Epithelial cell of prostate (primary cell): ENCODE measurements at regions not wholly inside any gene's neighbourhood (a gene's known extent, or its start where the extent isn't known, plus 50 kb on each side); places are given as distances from the start of the nearest gene placed in this dataset.
"Not testable (repeated sequence)": the region's sequence is repeated elsewhere in the genome, so short reads cannot be mapped to it uniquely, and the experiment has no call there.

Experiments used
- DNase-seq: peaks from one replicate; pipeline ENCODE4 v3.0.0-alpha.2; 2011; ENCODE audit warnings: low read depth, low spot score
- H3K27ac ChIP-seq: fragments of 450-650 bp; 2 replicates; pipeline ENCODE4 v1.5.1; 2017; ENCODE audit warnings: mild to moderate bottlenecking

- DNase-seq = no peak
- H3K27ac ChIP-seq = peak overlapping the region; percentile 20
These were observed 98.5 kb upstream of the SLC25A33 start for GRCh38 chr1:9440763-9441194.

DNA sequence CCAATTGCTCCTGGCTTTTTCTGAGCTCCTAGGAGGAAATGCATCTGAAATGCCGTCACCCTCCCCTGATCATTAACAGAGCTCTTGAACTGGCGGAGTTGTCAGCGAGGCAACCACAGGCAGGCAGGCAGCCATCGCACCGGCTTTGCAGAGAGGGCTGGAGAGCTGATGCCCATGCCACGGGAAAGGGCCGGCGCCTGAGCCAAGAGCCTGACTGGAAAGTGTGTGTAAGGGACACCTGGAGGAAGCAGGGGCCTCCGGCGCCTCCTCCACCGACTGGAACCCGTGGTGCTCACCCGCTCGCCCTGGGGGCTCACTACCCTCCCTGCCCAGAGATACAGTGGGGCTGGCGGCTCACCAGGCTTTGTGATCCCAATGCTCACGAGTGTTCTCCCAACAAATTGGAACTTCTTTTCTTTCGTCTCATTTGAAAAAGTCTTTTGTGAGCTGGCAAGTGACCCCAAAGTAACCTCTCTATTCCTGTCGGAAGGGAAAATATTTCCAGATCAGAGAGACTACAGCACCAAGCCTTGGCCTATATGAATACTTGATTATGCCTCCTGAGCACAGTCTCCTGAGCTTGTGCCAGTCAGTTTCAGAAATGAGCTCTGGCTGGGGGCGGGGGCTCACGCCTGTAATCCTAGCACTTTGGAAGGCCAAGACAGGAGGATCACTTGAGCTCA is 97.7 kb upstream of the SLC25A33 start:
- H3K27ac ChIP-seq = peak overlapping the region; percentile 20
- DNase-seq = no peak

DNA sequence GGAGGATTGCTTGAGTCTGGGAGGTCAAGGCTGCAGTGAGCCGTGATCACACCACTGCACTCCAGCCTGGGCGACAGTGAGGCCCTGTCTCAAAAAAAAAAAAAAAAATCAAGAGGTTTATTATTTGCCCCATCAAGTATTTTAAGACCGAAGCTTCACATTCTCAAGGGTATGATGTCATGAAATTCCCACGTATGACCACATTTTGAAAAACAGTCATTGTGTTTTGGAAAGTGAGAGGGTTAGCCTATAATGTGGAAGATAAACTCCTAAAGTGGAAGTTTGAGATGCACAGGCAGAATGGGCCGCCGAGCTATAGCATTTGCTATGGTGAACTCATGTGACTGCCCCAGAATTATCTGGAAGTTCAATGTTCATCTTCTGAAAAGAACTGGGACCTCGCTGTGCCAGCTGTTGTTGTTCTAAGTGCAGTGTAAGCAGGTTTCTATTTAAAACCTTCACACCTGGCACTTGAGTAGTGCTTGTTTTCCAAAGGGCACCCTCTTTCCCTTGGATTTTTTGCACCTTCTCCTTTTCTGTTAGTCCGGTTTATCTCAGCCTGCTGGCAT is 96.9 kb upstream of the SLC25A33 start:
- H3K27ac ChIP-seq = no peak overlapping the region
- DNase-seq = no peak

DNA sequence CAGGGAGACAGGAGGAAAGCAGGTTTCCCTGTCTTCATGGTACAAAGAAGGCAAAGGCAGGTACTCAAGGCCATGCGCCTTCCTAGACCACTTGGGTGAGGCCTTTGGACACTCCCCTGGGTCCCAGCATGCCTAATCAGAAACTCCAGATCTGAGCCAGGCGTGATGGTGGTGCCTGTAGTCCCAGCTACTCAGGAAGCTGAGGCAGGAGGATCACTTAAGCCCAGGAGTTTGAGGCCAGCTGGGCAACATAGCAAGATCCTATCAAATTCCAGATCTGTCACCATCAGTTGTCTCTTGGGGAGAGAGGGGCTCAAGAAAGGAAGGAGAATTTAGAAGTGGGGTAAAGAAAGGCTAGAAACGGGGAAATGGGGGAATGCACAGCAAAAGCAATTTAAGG is 96.3 kb upstream of the SLC25A33 start:
- no peak overlapping the region for H3K27ac ChIP-seq
- no peak for DNase-seq

GRCh38 chr1:9443913-9444445 is 95.3 kb upstream of the SLC25A33 start:
- DNase-seq = no peak
- peak overlapping the region; percentile 76 for H3K27ac ChIP-seq

- DNase-seq = no peak
- H3K27ac ChIP-seq = peak overlapping the region; percentile 76
These were observed 94.7 kb upstream of the SLC25A33 start for GRCh38 chr1:9444532-9444931.

GRCh38 chr1:9445081-9445480 is 94.2 kb upstream of the SLC25A33 start:
- not testable (repeated sequence) for DNase-seq
- H3K27ac ChIP-seq = peak overlapping the region; percentile 76

- DNase-seq = no peak
- peak overlapping the region; percentile 76 for H3K27ac ChIP-seq
These were observed 91.9 kb upstream of the SLC25A33 start for GRCh38 chr1:9447215-9447960.

GRCh38 chr1:9448132-9449109 is 90.8 kb upstream of the SLC25A33 start:
- no peak overlapping the region for H3K27ac ChIP-seq
- no peak for DNase-seq

DNA sequence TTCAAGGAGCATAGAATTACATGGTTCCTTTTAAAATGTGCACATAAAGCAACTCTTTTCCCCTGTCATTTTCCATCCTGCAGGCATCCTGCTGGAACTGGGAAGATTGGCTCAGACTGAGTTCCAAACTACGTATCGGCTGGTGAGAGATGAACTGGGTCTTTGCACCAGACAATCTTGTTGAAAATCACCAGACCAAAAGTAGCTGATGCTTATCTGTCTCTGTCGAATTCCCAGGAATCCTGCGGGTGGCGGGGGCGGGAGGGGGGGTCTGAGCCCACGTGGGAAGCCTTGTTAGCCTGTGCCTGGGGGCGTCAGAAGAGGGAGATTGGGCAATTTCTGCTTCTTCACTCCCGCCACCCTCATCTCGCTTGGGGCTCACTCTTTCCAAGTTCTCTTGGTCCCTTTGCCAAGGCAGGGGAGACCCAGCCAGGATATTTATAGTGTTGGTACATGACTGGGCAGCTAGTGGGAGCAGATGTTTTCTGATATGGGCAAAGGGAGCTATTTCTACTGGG is 90.1 kb upstream of the SLC25A33 start:
- DNase-seq = no peak

DNA sequence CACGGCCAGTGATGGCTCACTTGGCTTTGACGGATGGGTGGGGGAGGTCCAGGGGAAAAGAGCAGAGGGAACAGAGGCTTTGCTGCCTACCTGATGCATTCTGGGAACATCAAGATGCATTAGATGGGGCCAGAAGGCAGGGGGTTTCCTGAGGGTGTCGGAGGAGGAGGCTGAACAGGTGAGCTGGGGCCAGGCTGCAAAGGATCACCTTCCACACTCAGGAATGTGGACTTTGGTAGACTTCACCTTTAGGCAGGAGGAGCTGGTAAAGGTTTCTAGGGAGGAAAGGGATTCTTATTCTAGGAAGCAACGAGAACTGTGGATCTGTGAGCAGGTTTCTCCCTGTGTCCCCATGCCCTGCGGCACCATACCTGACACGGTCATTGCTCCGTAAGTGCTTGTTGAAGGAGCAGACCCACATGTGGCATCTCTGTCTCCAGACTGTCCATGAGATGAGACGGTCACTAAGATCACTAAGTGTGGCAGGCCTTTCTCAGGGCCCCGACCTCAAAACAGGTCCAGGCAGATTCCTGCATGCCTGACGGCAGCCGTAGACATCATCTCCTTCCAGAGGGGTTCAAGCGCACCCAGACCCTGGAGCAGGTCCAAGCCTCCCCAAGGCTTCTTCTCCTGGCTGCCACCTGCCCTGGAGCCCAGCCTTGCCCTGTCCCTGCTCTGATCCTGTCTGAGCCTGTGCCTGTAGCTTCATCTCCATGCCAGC is 89.1 kb upstream of the SLC25A33 start:
- no peak for DNase-seq
- H3K27ac ChIP-seq = no peak overlapping the region

More for the DNA sequence above, 90.1 kb upstream of the SLC25A33 start:
- H3K27ac ChIP-seq = no peak overlapping the region

- H3K27ac ChIP-seq = no peak overlapping the region
- DNase-seq = no peak
These were observed 88.2 kb upstream of the SLC25A33 start for GRCh38 chr1:9451081-9451480.

DNA sequence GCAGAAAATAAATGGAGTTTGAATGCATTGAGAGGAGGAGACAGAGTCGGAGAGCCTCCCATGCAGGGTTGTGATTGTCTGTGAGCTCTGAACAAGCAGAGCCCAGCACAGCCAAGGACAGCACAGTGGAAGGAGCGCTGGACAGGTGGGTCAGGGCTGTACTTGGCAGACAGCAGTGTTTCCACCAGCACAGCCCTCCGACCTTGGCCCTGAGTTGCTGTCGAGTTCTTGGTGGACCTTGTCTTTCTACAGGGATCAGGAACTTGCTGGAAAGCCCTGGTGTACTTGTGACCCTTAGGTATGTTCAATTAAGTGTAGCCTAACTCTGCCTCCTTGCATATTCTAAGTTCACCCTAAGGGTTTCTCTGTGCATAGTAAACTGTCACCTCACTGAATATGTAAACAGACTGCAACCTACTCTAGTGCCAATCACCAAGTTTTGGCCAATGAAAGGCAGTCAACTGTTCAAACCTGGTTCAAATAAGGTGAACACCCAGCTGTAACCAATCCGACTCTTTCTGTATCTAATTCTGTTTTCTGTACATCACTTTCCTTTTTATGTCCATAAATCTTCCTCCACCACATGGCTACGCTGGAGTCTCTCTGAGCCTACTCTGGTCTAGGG is 86.6 kb upstream of the SLC25A33 start:
- no peak for DNase-seq
- H3K27ac ChIP-seq = no peak overlapping the region

GRCh38 chr1:9453375-9453774 is 85.9 kb upstream of the SLC25A33 start:
- no peak for DNase-seq
- H3K27ac ChIP-seq = no peak overlapping the region

- DNase-seq = no peak
- no peak overlapping the region for H3K27ac ChIP-seq
These were observed 85.4 kb upstream of the SLC25A33 start for GRCh38 chr1:9453779-9454418.

DNA sequence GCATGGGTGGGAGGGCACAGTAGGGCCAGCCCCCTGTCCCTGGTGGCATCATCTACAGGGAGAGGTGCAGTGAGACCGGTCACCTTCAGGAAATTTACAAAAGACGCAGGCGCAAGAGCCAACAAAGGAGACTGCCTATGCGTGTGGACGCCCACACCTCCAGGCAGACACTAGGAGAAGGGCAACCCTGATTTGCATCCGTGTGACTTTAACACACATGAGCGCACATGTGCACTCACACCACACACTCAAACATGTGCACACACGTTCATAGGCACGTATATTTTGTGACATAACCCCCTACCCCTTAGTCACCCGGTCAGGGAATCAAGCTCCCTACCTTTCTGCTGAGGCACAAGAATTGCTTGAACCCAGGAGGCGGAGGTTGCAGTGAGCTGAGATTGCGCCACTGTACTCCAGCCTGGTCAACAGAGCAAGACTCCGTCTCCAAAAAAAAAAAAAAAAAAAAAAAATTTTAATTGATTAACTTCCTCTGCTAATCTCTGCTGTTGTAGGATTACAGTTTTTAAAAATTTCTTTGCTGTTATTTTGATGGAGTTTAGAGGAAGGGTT is 84.7 kb upstream of the SLC25A33 start:
- no peak for DNase-seq

DNA sequence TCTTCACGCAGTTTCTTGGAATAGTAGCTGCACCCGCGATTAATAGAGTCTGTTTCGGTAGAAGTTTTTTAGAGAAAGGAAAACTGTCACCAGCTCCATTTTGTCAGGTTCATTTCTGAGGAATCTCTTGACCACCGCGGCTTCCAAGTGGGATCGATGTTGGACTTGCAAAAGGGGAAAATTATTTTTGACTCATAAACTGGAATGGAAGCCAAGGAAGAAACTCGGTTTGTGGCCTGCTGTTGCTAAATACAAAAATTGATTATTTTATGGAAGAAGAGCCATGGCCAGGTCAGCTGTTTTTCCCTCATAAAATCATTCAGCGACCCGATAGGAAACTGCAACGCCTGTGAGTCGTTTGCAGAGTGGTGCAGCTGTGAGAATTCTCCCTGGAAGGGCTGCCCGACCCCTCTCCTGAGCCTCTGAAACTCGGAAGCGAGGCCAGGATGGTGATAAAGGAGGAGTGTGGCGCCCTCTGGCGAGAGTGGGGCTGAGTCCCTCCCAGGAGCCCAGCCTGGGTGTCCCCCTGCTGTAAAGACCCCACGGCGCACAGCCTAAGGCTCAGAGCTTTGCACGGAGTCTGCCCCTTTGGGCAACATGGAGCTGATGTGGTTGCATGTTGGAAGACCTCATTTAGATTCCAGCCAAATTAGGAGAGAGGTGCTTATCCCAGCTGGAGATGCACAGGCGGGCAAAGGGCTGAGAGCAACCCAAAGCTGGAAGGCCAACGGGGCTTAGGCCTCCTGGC is 83.6 kb upstream of the SLC25A33 start:
- DNase-seq = no peak

More for the DNA sequence above, 84.7 kb upstream of the SLC25A33 start:
- no peak overlapping the region for H3K27ac ChIP-seq

More for the DNA sequence above, 83.6 kb upstream of the SLC25A33 start:
- H3K27ac ChIP-seq = no peak overlapping the region
